Superior temporal gyrus (tissue), 1 donor: ENCODE measurements at regions not wholly inside any gene's neighbourhood (a gene's known extent, or its start where the extent isn't known, plus 50 kb on each side); places are given as distances from the start of the nearest gene placed in this dataset.

Experiments used
- DNase-seq: peaks from one replicate; pipeline ENCODE4 v3.0.0-alpha.2; 2016; ENCODE audit errors: extremely low spot score

- no peak for DNase-seq
Observed at GRCh38 chr17:77684803-77685798, 273.4 kb upstream of the TNRC6C start.

DNA sequence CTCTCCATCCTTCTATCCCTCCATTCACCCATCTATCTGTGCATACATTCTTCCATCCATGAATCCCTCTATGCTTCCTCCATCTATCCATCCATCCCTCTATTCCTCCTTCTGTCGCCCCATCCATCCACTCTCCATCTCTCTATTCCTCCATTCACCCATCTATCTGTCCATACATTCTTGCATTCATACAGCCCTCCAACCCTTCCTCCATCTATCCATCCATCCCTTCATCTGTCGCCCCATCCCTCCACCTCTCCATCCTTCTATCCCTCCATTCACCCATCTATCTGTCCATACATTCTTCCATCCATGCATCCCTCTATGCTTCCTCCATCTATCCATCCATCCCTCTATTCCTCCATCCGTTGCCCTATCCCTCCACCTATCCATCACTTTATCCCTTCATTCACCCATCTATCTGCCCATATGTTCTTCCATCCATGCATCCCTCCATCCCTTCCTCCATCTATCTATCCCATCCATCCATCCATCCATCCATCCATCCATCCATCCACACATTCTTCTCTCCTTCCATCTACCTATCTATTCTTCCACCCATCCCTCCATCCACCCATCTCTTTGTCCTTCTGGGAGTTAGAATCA lies 272.5 kb upstream of the TNRC6C start:
- DNase-seq = no peak

DNA sequence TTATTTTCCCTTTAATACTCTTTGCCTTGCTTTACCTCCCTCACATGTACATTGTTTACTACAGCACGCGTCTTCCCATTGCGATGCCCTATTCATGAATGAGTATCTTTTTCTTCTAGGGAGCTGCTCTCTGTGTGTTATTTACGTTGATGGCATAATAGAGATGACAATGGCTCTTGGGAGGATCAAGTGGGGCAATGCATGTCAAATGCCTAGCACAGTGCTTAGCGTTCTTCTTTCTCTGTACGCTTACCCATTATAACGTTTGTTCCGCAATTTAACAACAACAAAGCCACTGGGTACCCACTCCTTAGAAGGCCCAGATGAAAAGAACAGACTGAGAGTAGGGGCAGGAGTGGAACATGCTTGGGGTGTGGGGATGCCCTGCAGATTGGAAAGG lies 271.6 kb upstream of the TNRC6C start:
- no peak for DNase-seq

GRCh38 chr17:77687417-77687816 lies 271.1 kb upstream of the TNRC6C start:
- no peak for DNase-seq

- no peak for DNase-seq
Observed at GRCh38 chr17:77687921-77688320, 270.6 kb upstream of the TNRC6C start.

- DNase-seq = no peak
Observed at GRCh38 chr17:77688369-77688768, 270.1 kb upstream of the TNRC6C start.

DNA sequence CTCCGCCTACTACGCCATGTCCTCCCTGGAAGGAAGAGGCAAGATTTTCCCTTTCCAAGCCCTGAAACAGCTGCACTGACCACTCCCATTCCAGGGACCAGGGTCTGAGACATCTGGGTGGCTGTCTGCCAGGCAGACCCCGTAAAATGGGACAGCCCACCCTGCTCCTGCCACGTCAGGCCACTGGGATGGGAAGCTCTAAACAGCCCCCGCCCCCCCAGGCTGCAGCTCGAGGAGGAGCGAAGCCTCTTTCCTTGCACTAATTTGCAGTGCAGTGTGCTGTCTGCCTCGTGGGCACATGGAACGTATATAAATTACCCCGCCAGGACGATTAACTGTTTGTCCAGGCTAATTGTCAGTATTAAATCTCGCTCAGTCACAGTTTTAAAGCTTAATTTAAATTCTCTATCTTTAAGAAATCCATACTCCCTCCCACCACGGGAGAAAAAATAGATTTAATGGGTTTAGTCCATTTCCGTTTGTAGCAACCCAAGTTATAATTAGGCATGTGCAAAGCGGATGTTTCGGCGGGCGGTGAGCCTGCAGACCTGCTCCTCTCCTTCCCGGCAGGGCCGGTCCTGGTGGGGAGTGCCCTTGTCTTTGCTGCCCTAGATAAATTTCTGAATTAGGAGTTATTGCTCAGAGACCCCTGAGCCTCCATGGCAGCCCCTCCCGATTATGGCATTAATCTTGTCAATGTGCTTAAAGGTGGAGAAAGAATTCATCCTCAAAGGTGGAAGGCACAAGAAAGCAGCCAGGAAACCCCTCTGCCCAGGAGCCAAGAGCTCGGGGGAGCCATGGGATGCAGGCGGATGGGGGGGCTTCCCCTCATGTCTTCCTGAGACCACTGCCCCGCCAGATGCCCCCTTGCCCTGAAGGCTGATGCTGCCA lies 268.0 kb upstream of the TNRC6C start:
- DNase-seq = no peak

- no peak for DNase-seq
Observed at GRCh38 chr17:77691216-77692085, 267.1 kb upstream of the TNRC6C start.

DNA sequence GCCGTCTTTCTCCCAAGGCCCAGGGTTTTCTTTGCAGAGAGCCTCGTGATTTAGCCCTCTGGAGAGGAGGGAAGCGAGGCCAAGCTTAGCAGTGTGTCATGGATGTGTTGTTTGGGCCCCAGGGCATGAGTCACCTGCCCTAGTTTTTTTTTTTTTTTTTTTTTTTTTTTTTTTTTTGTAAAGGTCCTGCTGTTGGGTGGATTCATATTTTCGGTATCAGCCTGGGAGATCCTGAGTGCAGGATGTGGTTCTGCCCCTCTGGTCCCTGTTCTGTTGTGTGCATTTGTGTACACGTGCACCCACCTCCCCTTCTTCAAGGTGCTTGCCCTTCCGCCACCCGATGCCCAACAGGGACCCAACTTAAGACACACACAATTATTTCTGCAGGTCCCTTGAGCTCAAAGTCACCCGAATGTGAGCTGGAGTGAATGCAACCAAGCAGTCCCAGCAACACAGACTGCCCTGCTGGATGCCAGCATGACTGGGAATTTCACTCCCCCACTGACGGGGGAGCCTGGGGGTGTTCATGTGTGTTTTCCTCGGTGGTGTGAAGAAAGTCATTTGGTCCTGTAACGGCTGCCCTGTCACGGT lies 265.8 kb upstream of the TNRC6C start:
- DNase-seq = no peak

GRCh38 chr17:77693301-77693700 lies 265.2 kb upstream of the TNRC6C start:
- DNase-seq = no peak

DNA sequence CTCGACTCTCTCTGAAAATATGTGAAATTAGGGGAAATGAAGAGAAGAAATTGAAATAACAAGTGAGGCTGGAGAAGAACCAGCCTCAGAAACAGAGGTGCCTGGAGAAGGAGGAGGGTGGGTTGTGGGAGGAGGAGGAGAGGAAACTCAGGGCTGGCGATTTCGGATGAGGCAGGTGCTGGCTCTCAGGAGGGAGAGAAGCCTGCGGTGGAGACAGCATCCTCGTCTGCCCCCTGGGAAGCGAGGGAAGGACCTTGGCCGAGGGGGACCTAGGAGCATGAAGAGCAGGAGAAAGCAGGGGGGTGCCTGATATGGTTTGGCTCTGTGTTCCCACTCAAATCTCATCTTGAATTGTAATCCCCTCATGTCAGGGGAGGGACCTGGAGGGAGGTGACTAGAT lies 264.7 kb upstream of the TNRC6C start:
- no peak for DNase-seq

- no peak for DNase-seq
Observed at GRCh38 chr17:77694391-77695363, 263.8 kb upstream of the TNRC6C start.

GRCh38 chr17:77695386-77695785 lies 263.1 kb upstream of the TNRC6C start:
- DNase-seq = no peak

DNA sequence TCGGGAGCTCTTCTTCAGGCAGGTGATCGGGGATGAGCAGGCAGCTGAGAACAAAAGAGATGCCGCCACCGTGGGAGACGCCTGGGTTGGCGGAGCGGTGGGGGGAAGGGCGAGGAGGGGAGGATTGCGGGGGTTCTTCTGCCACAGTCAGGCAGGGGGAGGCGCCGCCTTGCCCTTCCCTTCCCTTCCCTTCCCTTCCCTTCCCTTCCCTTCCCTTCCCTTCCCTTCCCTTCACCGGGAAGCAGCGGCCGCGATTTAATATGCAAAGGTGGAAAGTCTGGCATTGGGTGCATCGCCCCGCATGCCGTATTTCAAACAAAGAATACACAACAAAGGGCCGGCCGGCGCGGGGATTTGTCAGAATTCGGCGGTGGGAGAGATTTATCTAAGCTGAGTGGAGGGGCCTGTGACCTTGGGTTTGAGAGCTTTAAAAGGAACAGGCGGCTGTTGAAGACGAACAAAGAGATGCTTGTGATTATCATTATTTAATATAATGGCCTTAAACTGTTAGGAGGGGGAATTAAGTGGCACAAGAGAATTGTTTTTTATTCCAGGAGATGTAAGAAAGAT lies 262.3 kb upstream of the TNRC6C start:
- DNase-seq = no peak

GRCh38 chr17:77696721-77697460 lies 261.6 kb upstream of the TNRC6C start:
- DNase-seq = no peak

DNA sequence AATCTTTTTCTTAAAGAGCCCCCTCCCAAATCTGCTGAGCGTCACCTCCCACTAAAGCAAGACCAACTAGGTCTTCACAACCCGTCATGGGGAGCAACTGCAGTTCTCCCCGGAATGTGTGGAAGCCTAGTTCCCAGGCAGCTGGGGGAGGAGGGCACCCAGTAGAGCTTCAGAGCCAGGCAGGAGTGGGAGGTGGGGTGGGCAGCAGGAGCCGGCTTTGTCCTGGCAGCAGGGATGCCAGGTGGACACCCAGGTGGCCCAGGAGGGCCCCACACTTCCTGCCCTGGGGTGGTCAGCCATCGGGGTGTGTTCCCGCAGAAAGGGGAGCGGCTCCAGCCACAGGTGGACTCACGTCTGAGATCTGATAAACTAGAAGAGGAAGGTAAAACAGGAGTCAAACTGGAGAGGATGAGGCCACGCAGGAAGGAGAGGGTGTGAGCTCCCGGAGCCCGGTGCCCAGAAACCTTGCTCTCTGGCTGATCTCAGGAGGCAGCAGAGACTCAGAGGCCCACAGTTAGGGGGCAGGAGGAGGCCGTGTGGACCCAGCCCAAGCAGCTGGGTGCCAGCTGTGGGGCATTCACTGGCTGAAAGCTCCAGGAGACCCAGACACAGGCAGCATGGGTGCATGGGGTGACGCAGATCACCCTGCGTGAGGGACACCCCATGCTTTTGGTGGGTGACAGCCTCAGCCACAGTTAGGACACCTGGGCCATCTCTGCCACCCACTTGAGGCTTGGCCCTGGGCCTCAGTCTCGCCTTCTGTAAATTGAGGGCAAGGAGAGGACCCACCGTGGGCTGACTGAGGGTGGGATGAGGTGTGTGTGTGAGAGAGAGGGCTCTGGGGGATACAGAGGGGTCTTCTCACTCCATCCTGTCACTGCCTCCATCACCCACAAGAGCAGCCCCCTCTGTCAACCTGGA lies 260.8 kb upstream of the TNRC6C start:
- no peak for DNase-seq

- no peak for DNase-seq
Observed at GRCh38 chr17:77698903-77699623, 259.4 kb upstream of the TNRC6C start.
